ENCODE measurements at regions not wholly inside any gene's neighbourhood (a gene's known extent, or its start where the extent isn't known, plus 50 kb on each side); places are given as distances from the start of the nearest gene placed in this dataset.

DNA sequence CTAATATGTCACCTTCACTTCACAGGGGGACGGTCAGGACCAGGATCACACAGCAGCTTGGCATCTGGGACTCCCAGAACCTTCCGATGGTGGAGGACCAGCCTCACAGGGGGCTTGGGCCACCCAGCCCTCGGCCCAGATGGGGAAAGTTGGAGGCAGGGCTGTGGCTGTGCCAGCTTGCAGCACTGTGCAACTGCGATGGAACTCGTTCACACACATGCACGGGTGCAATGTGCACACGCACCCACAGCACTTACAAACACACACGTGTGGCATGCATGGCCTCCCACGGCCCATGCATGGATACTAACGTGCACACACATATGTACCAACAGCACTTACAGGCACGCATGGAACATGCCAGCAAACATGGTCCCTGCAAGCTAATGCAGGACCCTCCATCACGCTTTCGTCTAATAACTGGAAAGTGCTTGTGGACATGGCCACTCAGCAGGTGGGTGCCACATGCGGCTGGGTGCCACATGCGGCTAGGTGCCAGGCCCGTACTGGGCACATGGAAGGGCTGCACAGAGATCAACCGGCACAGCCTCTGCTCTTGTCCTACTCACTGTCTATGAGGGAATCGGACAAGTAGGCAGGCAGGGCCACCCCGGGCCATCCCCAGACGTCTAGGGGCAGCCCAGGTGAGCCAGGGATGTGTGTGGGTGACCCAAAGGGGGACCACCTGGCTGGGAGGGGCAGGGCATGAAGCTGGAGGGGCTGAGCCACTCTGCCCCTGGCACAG is 63.2 kb downstream of the ADRA2C start:
- intact Hi-C loops (cut with micrococcal nuclease) = no loop called here
- CTCF ChIA-PET = no interaction called here

DNA sequence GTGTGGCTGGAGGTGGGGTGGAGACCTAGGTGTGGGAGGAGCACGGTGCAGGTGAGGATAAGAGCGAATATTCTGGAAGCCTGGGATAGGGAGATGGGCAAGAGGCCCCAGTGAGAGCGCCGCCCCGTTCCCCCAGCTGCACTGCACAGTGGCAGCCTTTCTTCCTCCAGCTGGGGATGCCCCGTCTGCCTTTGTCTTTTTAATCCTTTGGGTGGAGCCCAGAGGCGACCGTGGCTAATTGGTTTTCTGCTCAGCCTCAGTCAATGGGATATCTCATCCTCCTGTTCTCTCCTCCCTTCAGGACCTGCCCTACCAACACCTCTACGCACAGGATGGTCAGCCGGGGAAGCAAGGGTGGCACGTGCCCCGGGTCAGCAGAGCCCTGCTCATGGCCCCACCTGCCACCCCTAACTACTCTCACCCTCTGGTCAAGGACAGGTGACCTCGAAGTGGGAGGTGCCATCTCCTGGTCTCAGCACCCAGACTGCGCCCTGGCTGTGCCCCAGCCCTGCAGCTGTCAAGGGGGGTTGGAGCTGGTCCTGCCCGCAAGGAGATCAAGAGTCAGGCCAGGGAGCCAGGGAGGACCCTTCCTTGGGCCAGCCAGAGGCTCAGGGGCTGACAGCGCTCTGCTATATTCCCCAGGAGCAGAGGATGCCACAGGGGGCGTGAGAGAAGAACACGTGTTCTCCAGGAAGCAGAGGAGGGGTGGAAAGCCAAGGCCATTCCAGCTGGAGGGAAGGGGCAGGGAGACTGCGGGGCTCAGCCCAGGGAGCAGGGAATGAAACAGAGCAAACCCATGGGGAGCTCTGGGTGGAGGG is 64.0 kb downstream of the ADRA2C start:
- H3K27me3 Mint-ChIP-seq = peaks cover 15% of the 10 kb centered on the region
- H3K36me3 Mint-ChIP-seq (ENCODE audit: low read depth) = no peaks in the 10 kb centered on the region
- DNase-seq (no peak), ATAC-seq (no peak)
- H3K4me1 Mint-ChIP-seq (ENCODE audit: low read depth) = no peaks in the 10 kb centered on the region
- TF ChIP-seq, protein P1, sequence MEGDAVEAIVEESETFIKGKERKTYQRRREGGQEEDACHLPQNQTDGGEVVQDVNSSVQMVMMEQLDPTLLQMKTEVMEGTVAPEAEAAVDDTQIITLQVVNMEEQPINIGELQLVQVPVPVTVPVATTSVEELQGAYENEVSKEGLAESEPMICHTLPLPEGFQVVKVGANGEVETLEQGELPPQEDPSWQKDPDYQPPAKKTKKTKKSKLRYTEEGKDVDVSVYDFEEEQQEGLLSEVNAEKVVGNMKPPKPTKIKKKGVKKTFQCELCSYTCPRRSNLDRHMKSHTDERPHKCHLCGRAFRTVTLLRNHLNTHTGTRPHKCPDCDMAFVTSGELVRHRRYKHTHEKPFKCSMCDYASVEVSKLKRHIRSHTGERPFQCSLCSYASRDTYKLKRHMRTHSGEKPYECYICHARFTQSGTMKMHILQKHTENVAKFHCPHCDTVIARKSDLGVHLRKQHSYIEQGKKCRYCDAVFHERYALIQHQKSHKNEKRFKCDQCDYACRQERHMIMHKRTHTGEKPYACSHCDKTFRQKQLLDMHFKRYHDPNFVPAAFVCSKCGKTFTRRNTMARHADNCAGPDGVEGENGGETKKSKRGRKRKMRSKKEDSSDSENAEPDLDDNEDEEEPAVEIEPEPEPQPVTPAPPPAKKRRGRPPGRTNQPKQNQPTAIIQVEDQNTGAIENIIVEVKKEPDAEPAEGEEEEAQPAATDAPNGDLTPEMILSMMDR (IDR thresholded peaks at IDR 0.05) = no peak
- CTCF ChIA-PET = no interaction called here
- no peak overlapping the region for H3K4me3 Mint-ChIP-seq
- H3K9me3 Mint-ChIP-seq = no peaks in the 10 kb centered on the region
- intact Hi-C loops (cut with micrococcal nuclease) = no loop called here
- no peak overlapping the region for H3K27ac Mint-ChIP-seq
- POLR2A ChIA-PET = no interaction called here

More for the DNA sequence above, 63.2 kb downstream of the ADRA2C start:
- TF ChIP-seq, protein P1 (IDR thresholded peaks at IDR 0.05) = no peak
- Mint-ChIP-seq H3K4me1 (ENCODE audit: low read depth) (no peaks in the 10 kb centered on the region), H3K27ac (no peak overlapping the region), H3K4me3 (no peak overlapping the region), H3K27me3 (peaks cover 10% of the 10 kb centered on the region), H3K36me3 (ENCODE audit: low read depth) (no peaks in the 10 kb centered on the region), H3K9me3 (no peaks in the 10 kb centered on the region)
- ATAC-seq = no peak
- DNase-seq = no peak
- POLR2A ChIA-PET = no interaction called here

DNA sequence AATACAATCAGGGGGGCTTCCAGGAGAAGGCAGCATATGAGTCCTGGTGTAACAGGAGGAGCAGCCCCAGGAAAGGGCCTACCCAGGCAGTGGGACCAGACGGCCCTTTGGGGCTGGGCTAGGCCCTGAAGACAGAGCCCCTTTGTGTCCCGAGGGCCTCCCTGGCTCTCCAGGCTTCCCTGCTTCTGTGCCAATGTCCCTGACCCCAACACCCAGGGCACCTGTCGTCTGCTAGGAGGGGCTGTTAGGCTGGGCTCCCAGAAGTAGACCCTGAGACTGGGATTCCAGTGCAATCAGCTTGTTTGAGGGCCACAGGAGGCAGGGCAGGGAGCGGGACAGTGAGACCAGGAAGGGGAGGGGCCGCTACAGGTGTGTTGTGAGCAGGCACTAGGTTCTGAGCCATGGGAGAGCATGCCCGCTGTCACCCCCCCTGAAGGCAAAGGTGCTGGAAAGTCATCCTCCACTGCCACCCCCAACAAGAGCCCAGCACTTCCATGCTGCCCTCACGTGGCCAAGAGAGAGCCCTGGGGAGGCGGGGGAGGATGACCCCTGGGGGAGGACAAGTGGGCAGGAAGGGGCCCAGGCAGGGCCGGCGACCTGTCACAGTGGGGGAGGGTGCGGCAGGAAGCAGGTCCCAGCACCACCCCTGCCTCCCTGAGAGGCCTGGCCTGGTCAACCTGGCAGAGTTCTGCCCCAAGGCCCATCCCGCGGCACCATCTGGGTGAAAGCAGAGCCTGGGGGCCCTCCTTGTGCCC is 64.8 kb downstream of the ADRA2C start:
- DNase-seq (no peak), ATAC-seq (no peak)
- ChIA-PET CTCF (no interaction called here), POLR2A (no interaction called here)
- Mint-ChIP-seq H3K36me3 (ENCODE audit: low read depth) (no peaks in the 10 kb centered on the region), H3K4me3 (no peak overlapping the region), H3K27ac (no peak overlapping the region), H3K4me1 (ENCODE audit: low read depth) (no peaks in the 10 kb centered on the region), H3K27me3 (peaks cover 22% of the 10 kb centered on the region), H3K9me3 (no peaks in the 10 kb centered on the region)
- TF ChIP-seq, protein P1 (IDR thresholded peaks at IDR 0.05) = no peak
- intact Hi-C loops (cut with micrococcal nuclease) = no loop called here

DNA sequence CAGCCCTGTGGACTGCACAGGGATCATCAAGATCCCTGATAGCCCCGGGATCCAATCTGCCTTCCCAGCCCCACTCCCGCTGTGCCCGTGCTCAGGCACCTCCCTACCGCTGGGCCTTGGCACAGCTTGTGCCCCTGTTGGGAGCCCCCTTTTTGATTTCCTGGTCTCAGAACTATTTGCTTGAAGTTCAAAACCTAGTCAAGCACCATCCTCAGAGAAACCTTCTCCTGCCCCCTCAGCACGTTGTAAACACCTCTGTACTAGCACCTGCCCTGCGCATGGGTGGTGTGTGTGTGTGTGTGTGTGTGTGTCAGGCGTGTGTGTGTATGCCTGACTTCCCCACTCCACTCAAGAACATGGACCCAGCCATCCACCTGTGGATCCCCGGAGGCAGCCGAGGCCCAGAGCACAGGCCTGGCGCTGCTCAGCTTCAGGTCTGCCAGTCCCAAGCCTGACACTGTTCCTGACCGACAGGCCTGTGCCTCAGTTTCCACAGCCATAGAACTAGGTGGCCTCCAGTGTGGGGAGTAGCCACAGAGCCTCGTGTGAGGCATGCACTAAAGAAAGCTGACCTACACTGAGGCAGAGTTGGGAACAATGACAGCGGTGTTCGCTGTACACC is 65.5 kb downstream of the ADRA2C start:
- Mint-ChIP-seq H3K27me3 (peaks cover 22% of the 10 kb centered on the region), H3K9me3 (no peaks in the 10 kb centered on the region), H3K36me3 (ENCODE audit: low read depth) (no peaks in the 10 kb centered on the region), H3K4me1 (ENCODE audit: low read depth) (no peaks in the 10 kb centered on the region), H3K27ac (no peak overlapping the region), H3K4me3 (no peak overlapping the region)
- ATAC-seq = no peak
- no peak for DNase-seq
- POLR2A ChIA-PET = no interaction called here
- intact Hi-C loops (cut with micrococcal nuclease) = no loop called here
- CTCF ChIA-PET = no interaction called here
- TF ChIP-seq, protein P1 (IDR thresholded peaks at IDR 0.05) = no peak
